C1 segment of cervical spinal cord (tissue), 14 donors: ENCODE measurements at regions not wholly inside any gene's neighbourhood (a gene's known extent, or its start where the extent isn't known, plus 50 kb on each side); places are given as distances from the start of the nearest gene placed in this dataset.

Source experiments
- DNase-seq, 14 donors: peaks; one replicate each; lab custom pipeline; 2025; lab: John Stamatoyannopoulos, UW

DNA sequence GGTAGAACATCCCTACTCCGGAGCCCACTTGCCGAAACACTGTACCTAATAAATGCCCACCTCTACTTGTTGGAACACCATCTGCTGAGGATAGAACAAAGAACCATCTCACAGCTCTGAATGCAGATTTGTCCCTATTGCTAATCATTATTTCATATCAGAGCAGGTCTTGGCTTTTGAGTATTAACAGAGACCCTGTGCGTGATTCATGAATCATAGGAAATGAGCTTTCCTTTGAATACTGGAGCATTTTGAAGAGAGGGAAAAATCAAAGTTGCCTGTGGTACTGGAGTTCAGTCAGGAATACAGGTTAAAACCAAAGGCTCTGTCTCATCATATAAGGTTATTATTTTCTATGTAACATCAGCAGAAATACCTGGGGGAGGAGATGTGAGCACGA, 1132.3 kb downstream of the XPNPEP1 start:
- no peak for DNase-seq

DNA sequence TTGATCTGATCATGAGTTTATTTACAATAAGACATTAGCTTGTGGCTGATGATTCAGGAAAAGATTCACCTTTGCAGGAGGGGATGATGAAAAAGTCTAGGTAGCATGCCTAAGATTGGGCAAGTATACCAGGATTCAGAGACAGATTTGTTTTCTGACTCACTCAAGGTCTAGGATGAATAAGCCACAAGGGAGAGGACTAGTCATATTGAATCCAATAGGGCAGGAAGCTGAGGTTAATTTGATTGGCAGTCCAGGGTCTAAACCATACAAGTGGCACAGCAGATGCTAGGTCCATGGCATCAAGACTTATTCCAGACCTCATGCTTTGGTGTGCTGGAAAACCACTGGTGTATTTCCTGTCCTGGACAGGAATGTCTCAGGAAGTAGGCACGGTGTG, 1133.4 kb downstream of the XPNPEP1 start:
- no peak for DNase-seq

DNA sequence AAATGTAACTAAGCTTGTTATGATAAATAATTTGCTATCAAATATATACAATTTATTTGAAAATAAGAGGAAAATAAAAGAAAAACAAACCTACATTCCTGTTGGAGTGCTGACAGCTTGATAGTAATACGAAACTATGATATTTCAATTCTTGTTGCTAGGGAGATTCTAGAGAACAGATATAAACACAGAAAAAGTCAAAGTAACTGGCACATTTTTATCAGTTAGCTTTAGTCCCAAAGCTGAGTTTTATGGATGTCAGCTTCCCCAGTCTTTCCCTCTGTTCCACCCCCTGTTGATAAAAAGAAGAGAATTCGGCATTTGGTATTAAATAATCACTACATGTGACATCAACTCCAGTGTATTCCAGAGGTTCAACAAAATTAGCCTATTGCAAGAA, 1134.0 kb downstream of the XPNPEP1 start:
- no peak for DNase-seq

DNA sequence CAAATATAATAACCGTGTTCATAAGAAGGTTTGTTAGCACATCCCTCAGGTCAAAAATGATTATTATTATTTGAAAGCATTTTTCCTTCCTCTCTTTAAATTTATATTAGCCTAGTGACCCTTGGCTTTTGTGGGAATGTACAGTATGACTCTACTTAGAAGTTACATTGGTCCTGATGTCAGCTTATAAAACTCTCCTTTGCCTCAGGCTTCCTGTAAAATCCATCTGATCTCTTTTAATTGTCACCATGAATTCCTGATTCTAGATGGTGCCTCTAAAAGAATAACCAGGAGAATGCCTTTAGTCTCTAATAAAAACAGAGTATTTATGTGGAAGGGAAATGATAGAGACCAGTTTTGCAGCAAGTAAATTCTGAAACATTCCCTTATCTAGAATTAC, 1134.4 kb downstream of the XPNPEP1 start:
- DNase-seq, result no peak

DNA sequence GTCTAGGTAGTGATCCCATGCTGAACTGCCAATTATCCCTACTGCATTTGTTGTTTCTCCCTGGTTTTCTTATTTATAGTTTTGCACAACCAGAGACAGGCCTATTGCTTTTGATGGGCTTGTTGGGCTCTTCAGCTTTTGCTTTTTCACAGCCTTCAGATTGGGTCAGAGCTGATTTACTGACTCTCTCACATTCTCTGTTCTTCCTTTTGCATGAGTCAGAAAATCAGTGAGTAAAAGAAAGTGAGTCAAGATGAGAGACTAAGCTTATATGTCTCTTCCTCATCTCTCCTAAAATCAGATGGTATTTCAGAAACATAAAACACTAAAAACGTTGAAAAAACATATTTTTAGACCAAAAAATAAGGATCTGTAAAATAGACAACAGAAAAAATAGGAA, 1135.4 kb downstream of the XPNPEP1 start:
- DNase-seq, result no peak

DNA sequence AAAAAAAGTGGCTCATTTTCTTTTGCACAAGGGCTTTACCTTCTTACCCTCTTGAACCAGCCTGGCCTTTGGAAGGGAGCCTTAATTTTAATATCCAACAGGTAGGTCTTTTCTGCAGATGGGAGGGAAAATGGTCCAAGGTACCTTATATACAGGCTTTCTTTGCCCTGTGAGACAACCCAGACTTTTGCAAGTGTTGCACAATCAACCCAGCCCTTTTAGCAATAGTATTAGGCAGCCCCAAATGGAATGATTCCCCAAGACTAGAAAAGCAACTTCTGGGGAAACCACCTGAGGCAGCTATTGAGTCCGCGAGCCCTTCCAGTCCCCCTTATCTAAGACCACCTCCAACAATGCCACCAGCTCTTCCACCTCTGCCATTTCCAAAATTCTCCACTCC, 1138.3 kb downstream of the XPNPEP1 start:
- DNase-seq, result no peak

DNA sequence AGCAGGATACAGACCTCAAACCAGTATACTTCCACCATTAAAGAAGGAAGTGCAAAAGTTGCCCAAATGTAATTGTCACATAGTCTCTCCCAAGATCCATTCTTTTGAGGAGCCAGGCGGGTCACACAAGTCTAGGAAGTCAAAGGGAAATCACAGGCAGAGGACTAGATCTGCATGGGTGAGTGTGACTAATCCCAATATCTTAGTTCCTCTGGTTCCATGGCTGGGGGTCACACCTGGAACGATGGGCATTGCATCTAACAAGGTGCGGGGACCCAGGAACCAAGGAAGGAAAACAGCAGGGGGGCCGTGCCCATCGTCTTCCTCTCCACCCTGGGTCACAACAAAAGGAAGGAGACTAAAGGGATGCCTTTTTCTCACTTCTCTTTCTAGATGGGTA, 1138.8 kb downstream of the XPNPEP1 start:
- DNase-seq, result no peak

DNA sequence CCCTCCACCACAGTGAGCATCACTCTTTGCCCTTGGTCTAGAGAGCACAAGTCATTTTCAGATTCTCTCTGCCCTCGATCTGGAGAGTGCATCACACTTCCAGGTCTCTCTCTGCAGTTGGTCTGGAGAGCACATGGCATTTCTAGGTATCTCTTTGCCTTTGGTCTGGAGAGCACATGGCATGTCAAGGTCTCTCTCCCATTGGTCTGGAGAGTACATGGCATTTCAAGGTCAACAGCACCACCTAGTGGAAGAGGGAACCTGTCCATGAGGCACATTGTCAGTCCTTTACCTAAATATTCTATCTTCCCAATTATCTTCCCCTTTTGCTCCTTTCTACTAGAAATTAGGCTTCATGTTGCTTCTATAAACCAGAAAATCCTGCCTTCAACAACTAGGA, 1139.4 kb downstream of the XPNPEP1 start:
- DNase-seq, result no peak

DNA sequence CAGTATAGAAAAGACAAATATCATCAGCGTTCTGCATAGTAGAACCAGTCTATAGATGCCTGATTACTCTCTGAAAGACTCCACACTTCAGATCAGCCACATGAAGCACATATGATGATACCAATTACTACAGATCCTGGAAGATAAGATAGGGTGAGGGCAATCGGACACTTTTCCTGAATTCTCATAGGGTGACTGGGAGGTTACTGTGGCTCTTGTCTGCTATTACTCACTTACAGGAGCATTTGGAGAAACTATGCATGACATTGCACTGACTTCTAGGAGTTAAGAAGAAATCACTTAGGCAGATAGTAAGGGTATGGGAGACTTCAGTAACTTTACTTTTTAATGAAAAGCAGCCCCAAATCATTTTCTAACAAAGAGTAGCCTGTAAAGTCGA, 1140.9 kb downstream of the XPNPEP1 start:
- DNase-seq, result no peak

DNA sequence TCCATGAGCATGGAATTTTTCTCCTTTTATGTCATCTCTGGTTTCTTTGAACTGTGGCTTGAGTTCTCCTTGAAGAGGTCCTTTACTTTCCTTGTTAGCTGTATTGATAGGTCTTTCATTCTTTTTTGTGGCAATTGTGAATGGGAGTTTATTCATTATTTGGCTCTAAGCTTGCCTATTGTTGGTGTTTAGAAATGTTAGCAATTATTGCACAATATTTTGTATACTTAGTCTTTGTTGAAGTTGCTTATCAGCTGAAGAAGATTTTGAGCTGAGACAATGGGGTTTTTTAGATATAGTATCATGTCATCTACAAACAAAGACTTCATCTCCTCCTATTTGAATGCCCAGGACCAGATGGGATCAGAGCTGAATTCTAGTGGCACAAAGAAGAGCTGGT, 1143.8 kb downstream of the XPNPEP1 start:
- DNase-seq, result no peak

DNA sequence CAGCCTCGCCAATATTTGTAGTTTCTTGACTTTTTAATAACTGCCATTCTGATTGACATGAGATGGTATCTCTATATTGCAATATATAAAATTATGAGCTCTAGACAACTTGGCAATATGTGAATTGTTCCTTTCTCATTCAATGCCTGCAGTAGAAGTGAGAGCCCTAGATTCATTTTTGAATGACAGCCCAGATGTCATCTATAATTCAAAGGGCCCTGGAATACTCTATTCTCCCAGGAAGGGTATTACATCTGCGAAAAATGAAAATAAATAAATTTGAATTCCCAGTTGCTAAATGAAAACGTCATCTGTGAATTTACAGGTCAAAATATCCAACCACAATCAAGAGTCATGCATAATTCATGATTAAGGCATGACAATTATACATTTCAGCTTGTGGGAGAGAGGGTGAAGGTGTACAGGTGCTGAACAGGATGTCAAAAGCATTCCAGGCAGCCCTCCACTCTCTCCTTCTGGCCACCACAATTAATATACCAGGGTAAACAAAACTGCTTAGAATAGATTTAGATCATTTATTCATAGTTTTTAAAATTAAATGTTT, 1147.3 kb downstream of the XPNPEP1 start:
- DNase-seq, result no peak

DNA sequence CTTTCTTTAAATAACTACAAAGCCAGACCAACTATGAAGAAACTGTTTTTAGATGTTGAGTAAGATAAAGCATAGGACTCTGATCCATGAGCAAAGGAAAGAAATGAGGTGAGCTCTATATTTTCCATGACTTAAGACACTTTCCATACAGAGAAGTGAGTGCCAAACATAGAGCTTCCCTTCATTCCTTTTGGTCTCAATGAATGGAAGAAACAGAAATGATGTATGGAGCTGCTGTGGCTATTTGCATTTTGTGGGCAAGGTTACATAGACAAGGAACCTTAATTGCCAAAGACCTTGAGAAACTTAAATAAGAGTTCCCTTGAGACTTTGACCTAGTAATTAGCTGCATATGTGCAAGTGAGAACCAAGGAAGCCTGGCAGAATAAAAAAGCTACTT, 1152.2 kb downstream of the XPNPEP1 start:
- no peak for DNase-seq

DNA sequence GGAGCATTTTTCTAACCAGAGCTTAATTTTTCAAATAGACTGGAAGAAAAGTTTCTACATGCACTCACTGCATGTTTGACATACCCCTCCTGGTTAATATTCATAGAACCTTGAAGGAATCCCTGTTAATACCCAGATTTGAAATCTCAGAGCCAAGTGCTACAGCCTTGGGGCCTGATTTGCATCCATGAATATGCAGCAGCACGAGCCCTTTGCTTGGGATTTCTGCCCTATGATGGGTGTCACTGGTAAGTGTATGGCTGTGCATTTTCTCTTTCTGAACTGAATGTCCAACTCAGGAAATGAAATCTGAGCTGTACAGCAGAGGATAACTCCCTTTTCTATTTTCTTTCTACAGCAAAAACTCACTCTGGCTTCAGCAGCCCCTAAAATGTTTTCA, 1157.5 kb downstream of the XPNPEP1 start:
- DNase-seq, result no peak

DNA sequence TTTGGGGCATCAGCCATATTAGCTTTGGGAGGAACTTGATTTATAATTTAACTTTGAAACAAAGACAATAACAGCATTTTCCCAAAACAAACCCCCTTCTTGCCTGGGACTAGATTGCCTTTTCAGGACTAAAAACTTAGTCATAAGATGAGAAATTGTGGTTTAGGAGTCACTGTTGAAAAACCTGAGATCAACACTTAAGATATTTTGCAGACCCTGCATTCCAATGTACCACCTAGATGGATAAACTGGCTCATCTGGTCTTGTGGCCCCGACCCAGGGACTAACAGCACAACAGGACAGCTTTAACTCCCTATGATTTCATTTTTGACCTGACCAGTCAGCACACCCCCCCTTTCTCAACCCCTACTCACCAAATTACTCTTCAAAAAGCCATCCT, 1165.4 kb downstream of the XPNPEP1 start:
- DNase-seq, result no peak

DNA sequence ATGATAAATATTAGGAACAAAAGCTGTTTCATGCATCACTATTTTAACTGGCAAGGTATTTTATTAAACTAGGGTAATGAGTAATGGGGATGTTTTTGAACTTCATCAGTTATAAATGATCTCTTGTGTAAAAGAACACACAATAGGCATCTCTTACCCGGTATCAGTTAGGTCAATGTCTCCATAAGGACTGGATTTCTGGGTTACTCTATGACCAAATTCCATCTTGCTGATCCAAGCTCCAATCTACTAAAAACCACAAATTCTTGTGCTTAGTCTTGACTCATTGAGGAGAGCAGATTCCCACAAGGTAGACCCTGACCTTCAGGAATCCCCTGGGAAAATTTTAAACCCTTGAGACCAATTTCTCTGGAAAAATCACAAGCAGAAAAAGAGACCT, 1167.7 kb downstream of the XPNPEP1 start:
- DNase-seq, result no peak

DNA sequence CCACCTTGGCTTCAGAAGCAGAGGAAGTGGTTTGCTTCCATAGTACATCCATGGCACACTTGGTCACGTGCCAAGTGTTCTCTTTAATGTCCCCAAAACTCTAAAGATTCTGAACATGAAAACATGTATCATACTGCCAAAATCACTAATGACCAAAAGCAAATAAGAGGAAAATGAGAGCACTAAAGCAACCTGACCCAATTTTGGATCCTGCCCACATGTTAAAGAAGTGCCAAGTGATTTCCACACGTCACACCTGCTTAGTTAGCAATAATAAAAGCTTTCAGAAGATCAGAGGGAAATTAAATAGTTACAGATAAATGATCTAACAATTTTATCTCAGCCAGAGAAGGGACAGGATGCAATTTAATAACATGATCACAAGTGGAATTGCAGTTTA, 1170.0 kb downstream of the XPNPEP1 start:
- DNase-seq, result no peak

DNA sequence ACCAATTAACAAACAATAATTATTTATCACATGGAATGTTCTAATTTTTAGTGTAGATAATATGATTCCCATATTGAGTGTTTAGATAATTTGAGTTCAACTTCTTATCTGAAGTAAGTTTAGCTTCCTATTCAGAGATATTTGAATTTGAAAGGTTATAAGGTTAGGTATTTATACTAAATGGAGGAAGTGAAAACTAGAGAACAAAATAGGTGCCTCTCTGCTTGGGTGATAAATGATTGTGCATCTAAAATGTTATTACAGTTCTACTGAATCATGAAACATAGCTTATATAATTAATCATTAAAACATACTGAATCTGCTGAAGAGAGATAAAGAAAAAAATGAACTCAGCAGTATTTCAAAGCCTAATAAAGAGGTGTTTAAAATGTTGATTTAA, 1174.3 kb downstream of the XPNPEP1 start:
- no peak for DNase-seq

DNA sequence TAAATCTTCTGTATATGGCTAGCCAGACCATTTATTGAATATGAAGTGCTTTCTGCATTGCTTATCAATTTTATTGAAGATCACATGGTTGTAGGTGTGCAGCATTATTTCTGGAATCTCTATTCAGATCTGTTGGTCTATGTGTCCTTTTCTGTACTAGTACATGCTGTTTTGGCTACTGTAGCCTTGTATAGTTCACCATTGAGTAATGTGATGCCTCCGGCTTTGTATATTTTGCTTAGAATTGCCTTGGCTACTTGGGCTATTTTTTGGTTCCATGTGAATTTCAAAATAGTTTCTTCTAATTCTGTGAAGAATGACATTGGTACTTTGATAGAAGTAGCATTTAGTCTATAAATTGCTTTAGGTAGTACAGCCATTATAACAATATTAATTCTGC, 1187.2 kb downstream of the XPNPEP1 start:
- no peak for DNase-seq

DNA sequence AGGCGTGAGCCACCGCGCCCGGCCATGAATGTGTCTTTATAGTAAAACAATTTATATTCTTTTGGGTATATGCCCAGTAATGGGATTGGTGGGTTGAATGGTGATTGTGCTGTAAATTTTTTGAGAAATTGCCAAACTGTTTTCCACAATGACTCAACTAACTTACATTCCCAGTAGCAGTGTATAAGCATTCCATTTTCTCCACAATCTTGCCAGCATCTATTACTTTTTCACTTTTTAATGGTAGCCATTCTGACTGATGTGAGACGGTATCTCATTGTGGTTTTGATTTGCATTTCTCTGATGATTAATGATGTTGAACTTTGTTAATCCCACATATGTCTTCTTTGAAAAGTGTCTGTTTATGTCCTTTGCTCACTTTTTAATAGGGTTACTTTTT, 1187.9 kb downstream of the XPNPEP1 start:
- no peak for DNase-seq

DNA sequence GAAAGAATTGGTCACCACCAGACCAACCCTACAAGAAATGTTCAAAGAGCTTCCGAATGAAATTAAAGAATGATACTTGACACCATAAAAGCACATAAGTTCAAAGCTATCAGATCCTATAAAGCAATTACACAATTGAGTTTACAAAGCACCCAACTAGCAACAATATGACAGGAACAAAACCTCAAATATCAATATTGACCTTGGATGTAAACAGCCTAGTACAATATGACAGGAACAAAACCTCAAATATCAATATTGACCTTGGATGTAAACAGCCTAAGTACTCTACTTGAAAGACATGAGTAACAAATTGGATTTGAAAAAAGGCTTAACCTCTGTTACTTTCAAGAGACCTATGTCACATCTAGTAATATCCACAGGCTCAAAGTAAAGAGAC, 1201.4 kb downstream of the XPNPEP1 start:
- DNase-seq, result no peak

DNA sequence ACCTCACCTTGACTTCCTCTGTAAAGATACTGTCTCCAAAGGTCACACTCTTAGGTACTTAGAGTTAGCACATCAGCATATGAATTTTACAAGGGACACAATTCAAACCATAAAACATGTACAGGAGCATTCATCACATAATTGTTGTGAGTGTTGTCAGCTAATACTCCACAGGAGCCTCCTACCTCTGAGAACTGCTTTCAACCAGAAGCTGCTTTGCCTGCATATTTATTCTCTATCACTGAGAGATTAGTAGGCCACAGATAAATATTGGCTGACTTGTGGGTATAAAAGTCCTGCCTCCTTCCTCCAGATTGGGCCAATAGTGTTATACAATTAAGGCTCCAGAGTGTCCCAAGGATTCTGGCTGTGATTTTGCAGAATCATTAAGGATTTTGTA, 1207.0 kb downstream of the XPNPEP1 start:
- DNase-seq, result no peak

DNA sequence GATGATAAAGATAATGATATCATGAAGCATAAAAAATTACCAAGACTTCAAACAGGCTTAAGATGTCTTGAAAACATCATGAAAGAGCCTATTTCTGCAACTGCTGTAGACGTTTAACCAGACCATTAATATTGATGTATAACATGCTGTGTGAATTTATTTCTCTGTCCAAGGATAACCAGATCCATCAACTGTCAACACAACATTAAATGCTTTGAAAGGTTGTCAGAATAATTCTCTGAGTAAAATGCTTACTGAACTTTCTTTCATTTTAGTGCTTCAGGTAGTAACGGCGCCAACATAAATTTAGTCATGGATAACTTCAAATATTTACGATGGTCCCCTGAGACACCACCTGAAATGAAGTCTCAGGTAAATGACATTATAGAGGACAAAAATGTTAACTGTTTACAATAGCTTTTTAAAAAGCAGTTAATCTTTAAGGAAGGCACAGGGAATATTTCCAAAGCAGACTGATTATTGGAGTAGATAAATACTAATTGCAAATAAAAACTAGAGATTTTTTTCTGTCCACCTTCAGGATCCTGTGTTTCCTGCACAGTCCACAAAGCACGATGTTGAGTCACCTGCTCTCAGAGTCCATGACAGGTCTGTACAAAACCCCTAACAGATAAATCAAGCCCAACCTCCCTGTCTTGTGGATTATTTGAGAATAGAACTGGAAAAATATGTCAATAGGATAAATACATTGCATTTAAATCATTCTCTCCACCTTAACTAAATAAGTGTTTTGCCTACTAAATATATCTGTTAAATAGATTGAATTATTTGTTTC, 1213.2 kb downstream of the XPNPEP1 start:
- DNase-seq, result no peak

DNA sequence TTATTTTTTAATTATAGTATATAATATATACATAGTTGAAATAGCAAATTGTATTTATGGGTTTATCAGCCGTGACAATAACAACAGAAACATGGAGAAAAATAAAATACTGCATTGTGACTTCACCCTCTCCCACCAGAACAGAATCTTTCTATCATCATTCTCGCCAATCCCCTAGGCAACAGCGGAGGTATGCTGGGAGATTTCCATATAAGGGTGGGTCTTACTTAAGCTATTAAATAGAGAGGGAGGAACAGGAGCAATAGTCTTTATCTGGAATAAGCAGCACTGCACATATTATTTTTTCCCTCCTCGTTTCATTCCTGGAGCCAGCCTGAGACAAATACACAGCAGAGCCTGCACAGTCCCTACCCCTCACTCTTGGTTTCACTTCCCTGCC, 1214.9 kb downstream of the XPNPEP1 start:
- no peak for DNase-seq
